Stimulated activated CD4-positive, alpha-beta T cell treated with anti-CD3 and anti-CD28 coated beads, Interleukin-1b, Interleukin-23, amount 100 ng/mL, for 4 hours (primary cell): ENCODE measurements at regions not wholly inside any gene's neighbourhood (a gene's known extent, or its start where the extent isn't known, plus 50 kb on each side); places are given as distances from the start of the nearest gene placed in this dataset.
A peak's percentile ranks its signal among the peaks of the same experiment; 100 is the strongest.
"Not testable (repeated sequence)": the region's sequence is repeated elsewhere in the genome, so short reads cannot be mapped to it uniquely, and the experiment has no call there.

Experiments used
- DNase-seq, 2 donors: peaks; one replicate each; pipeline ENCODE4 v3.0.0-alpha.2; 2020; ENCODE audit warnings: low read depth in 2 of 2

GRCh38 chr3:8307545-8308110 is 194.0 kb upstream of the LMCD1 start:
- DNase-seq = no peak

DNA sequence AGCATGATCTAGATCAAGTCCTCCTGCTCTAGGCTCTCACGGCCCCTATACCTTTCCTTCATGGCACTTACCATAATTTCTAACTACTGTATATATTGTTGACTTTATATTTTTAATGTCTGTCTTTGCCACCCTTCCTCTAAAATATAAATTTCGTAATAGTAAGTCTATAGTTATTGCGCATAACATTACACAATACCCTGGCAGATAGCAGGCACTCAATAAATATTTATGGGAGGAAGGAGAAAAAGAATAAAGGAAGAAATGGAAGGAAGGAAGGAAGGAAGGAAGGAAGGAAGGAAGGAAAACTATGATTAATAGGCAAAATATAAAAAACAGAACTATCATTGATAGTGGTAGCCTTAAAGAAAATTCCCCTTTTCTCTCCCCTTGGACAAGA is 190.3 kb upstream of the LMCD1 start:
- no peak for DNase-seq

DNA sequence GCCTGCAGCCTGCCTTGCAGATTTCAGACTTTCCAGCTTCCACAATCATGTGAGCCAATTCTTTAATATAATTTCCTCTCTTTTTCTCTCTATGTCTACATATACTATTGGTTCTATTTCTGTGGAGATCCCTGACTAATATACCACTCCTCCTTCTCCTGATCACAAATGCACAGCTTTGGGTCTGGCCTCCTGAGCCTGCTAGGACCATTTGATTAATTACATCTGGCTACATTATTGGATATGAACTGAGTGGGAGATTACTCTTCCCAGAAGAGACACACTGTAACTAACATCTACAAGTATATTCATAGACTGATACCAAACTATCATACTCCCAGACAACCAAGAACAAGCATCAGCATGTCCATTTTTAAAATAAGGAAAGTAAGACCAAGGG is 188.9 kb upstream of the LMCD1 start:
- no peak for DNase-seq

- no peak for DNase-seq
These were observed 187.9 kb upstream of the LMCD1 start for GRCh38 chr3:8313560-8314267.

GRCh38 chr3:8315526-8315925 is 186.1 kb upstream of the LMCD1 start:
- not testable (repeated sequence) for DNase-seq

DNA sequence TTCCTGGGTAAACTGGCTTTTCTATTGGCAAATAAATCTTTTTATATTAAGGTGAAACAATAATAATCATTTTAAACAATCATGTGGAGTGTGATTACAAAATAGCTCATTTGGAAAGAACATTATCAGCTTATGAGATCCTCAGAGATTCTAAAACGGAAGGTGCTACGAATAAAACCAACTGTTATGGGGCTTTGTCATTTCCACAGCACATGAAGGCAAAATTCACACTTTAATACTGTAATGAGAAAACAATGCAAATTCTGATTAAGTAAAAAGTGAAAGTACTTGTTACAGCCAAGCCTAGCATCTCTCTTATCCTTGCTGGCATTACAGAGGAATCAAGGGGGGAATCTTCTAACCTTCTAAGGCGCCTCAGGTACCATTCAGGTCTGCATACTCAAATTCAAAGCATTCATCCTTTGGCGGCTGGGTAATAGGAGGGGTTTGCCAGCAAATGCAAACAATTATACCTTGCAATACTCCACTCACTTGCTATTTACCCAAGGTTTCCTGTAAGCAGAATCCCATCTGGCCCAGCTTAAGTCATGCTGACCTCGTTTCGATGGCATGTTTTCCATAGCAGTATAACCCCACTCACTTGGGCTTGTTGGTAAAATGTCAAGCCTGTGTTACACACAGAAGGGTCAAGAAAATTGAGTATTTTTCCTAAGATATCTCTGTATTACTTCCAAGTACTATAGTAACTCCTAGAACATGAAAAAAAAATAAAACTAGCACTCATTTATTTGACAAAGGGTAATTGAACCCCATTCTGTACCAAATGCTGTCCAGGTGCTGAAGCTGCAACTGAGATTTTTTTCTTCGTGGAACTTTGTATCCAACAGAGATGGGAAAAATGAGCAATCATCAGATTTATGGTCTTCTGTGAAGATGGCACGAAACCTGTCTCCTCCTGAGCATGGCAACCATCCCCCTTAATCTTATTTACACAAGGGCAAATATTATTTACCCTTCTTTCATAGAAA is 183.7 kb upstream of the LMCD1 start:
- DNase-seq = no peak

DNA sequence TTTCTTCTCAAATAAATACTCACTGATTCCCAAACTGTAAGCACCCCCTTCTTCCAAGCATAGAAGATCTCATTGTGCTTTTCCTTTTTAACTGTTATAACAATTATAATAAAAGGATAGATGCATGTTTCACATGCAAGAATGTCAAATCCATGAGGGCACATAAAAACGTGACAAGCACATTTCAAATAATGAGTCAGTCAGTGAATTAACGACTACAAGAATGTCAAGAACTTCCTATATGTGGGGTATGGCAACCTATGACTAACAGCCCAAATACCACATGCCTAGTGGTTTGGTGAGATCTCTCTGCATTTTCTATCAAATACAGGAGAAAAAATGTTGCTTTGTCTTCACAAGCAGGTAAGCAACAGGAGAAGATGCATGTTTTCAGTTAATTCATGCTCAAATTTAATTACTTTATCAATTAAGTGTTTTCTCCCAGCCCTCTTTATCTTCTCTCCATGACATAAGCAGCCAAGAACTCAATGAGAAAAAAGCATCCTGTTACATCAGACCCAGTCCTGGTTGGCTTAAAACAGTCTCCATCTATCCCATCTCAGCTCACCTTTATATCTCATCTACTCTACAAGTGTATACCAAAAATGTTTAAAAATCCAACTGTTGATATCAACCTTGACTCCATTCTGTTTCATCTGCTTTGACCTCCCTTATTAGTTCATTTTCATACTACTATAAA is 181.5 kb upstream of the LMCD1 start:
- no peak for DNase-seq

- no peak for DNase-seq
These were observed 180.7 kb upstream of the LMCD1 start for GRCh38 chr3:8320711-8321458.

GRCh38 chr3:8324747-8325146 is 176.9 kb upstream of the LMCD1 start:
- DNase-seq = peak in 1 of 2 donors; percentile 9

- DNase-seq = no peak
These were observed 176.3 kb upstream of the LMCD1 start for GRCh38 chr3:8325306-8325705.

DNA sequence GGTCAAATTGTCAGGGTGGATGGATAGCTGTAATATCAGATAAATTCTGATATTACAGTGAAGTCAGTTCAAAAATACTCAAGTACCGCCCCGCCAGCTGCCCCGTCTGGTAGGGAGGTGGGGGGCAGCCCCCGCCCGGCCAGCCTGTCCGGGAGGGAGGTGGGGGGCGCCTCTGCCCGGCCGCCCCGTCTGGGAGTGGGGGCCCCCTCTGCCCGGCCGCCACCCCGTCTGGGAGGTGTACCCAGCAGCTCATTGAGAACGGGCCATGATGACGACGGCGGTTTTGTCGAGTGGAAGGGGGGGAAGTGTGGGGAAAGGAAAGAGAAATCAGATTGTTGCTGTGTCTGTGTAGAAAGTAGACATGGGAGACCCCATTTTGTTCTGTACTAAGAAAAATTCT is 175.8 kb upstream of the LMCD1 start:
- not testable (repeated sequence) for DNase-seq

GRCh38 chr3:8327739-8328138 is 173.9 kb upstream of the LMCD1 start:
- DNase-seq = no peak

DNA sequence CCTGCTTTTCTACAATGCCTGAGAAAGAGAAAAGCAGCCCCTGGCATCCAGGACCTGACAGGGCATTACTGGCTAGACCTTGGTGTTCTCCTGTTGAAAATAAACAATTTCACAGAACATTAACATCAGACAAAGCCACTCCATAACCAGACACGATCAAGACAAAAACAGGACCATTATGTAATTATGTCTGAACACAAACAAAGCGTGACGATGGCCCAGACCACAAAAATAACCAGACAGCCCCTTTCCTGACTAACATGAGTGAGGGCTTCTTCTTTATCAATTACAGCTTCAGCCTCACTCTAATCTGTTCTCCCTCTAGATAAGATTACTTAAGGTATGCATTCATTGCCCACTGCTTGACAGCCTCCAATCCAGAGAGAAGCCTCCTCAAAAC is 172.7 kb upstream of the LMCD1 start:
- DNase-seq = no peak

DNA sequence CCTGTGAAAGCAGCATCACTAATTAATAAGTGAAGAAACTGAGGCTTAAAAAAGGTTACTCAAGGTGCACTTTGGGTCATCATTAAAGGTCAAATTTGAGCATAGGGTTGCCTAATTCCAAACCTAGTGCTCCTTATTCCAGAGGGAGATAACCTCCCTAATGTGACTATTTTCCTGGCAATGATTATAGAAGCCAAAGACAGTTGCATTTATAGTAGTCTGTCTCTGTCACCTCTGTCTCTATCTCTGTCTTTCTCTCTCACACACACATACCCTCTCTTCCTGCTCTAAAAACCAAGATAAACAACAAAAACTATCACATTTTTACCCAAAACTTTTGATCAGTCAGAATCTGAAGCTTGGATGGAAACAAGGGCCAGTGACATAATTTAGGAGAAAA is 172.0 kb upstream of the LMCD1 start:
- DNase-seq = no peak

DNA sequence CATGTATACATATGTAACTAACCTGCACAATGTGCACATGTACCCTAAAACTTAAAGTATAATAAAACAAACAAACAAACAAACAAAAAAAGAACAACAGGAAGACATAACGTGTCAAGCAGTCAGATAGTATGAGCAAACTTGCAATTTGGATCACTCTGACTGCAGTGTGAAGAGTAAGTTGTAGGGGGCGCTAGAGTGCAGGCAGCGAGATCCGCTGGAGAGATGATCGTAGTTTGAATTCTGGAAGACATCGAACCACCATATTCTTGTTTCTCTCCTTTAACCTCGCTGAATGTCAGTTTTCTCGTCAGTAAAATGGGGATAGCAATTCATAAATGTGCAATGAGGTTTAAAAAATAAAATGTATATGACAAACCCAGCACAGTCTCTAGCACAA is 165.2 kb upstream of the LMCD1 start:
- DNase-seq = no peak

DNA sequence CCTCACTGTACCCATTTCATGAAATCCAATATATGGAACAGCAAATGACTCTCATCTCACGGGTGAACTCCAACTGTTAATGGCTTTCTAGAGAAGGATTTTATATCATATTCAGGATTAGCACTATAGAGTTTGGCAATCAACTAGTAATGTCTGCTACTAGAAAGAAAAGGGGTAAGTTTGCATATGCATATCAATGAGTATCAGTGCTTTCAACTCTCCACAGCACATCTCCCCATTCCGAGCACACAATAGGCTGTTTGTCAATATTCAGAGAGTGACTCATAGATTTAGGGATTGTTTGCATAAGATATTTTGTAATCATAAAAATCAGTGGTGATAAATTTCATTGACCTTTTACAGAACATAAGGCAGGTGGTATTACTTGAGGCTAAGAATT is 163.2 kb upstream of the LMCD1 start:
- no peak for DNase-seq

- no peak for DNase-seq
These were observed 159.8 kb upstream of the LMCD1 start for GRCh38 chr3:8341821-8342247.

GRCh38 chr3:8343058-8343457 is 158.6 kb upstream of the LMCD1 start:
- DNase-seq = no peak

GRCh38 chr3:8345398-8345797 is 156.2 kb upstream of the LMCD1 start:
- no peak for DNase-seq

GRCh38 chr3:8348076-8348475 is 153.5 kb upstream of the LMCD1 start:
- DNase-seq = no peak

DNA sequence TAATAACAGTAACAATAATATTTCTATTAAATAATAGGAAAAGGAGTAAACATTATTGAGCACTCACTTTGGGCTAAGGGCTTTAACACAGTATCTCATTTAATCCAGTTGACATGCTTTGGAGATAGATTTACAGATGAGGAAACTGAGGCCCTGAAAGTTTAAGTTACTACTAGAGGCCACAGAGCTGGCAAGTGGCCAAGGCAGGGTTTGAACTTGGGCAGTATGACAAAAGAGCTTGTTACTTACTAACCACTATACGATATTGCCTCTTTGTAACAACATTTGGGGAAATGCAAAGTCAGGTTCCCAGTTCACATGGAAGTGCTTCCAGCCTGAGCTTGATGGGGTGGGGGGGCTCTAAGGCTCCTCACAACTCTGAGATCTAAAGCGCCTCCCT is 149.1 kb upstream of the LMCD1 start:
- no peak for DNase-seq
